Fibroblast of the aortic adventitia (primary cell): ENCODE measurements at regions not wholly inside any gene's neighbourhood (a gene's known extent, or its start where the extent isn't known, plus 50 kb on each side); places are given as distances from the start of the nearest gene placed in this dataset.

ENCODE experiments used
- DNase-seq: peaks from one replicate; pipeline ENCODE4 v3.0.0-alpha.2; 2010; ENCODE audit warnings: low read depth
- H3K4me3 ChIP-seq: 2 replicates; pipeline ENCODE4 v1.5.1; 2011; ENCODE audit warnings: low read depth, mild to moderate bottlenecking, control low read depth, low read length, moderate library complexity
- CTCF ChIP-seq: IDR thresholded peaks from 2 replicates; pipeline ENCODE4 v1.5.1; 2011; ENCODE audit warnings: mild to moderate bottlenecking, low read length, control low read depth, inconsistent platforms; ENCODE audit not compliant: insufficient read depth

DNA sequence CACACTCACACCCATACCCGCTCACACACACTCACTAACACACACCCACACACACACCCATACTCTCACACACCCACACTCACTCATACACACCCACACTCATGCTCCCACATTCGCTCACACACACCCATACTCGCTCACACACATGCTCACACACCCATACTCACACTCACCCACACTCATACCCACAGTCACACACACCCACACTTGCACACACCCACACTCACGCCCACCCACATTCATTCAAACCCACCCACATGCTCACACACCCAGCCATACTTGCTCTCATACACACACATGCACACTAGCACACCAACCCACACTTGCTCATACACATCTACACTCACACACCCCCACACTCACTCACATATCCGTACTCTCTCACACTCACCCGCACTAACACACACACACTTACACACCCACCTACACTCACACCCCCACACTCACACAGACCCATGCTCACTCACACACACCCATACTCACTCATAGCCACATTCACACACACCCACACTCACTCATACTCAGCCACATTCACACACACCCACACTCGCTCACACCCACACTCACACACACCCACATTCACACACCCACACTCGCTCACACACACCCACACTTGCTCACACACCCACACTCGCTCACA lies 322.4 kb upstream of the N4BP1 start:
- no peak overlapping the region for H3K4me3 ChIP-seq
- TF ChIP-seq CTCF = no peak
- DNase-seq = no peak

- H3K4me3 ChIP-seq = no peak overlapping the region
- no peak for TF ChIP-seq CTCF
- no peak for DNase-seq
Observed at GRCh38 chr16:48930951-48931553, 321.1 kb upstream of the N4BP1 start.

- no peak for TF ChIP-seq CTCF
- no peak for DNase-seq
- no peak overlapping the region for H3K4me3 ChIP-seq
Observed at GRCh38 chr16:48919791-48920190, 309.8 kb upstream of the N4BP1 start.

DNA sequence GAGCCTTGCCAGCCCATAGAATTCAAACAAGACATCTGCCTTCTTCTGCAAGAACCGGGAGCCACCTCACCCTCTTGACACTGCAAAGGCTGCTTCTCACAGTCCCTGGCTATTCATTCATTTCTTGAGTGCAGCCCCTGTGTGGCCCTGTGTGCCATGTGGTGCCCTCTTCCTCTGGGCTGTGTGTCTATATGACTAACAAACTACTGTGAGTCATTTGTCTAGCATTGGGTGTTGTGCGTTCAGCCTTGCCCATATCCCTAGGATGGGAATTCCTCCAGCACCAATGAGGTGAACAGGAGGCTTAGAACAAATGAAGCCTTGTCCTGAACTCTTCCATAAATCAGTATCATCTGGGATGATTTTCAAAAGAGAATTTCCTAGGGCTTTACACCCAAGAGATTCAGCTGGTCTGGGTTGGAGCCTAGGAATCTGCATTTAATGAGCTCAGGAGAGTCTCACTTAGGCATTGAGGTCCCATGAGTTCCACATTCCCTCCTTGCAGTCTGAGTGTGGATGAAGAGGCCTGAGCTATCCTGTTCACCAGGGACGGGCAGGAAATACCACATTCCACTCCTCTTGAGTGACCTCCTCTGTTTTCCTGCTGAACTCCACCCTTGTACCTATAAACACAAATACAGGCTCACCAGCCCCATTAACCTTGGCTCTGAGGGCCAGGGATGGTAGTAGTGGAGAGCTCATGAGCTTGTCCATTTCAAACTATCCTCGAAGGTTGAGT lies 308.7 kb upstream of the N4BP1 start:
- TF ChIP-seq CTCF = no peak
- no peak overlapping the region for H3K4me3 ChIP-seq
- DNase-seq = no peak

DNA sequence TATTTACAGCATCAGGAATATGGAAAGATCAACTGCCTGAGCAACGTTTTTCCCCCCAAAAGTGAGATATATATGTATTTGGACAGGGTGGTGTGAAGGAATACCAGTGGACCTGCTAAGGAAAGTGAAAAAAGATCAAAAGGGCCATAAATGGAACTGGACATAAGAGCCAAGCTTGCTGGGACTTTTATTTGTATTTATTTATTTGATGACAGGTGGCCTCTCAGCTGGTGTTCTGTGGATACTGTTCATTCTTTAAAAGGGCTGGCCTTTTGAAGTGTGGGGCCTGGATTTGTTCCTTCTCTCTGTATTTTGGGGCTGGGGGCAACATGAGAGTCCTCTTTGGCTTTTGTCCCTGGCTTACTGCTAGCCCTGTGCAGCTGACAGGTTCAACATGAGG lies 306.6 kb upstream of the N4BP1 start:
- no peak for DNase-seq
- no peak for TF ChIP-seq CTCF
- no peak overlapping the region for H3K4me3 ChIP-seq

DNA sequence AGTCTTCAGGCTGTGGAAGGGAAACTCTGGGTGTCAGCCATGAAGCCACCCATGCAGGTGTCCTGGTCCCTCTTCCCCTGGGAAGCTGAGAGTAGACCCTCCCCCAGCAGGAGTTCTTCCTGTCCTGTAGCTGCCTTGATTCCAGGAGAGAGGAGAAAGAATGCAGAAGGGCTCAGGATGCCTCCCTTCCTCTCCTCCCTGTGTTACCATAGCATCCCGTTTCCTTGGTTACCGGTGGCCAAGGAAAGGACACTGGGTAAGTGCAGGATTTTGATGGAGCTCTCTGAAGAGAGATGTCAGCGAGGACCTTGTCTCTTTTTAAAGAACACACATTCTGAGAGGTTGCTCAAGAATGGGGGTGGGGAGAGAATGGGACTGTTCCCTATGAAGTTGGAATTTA lies 304.1 kb upstream of the N4BP1 start:
- no peak for DNase-seq
- H3K4me3 ChIP-seq = no peak overlapping the region
- TF ChIP-seq CTCF = no peak
